HCT116 (cell line): ENCODE measurements at regions not wholly inside any gene's neighbourhood (a gene's known extent, or its start where the extent isn't known, plus 50 kb on each side); places are given as distances from the start of the nearest gene placed in this dataset.

ENCODE experiments used
- ATAC-seq: fragments of 200-7000 bp; cut with Tn5 transposase; 2 replicates; pipeline ENCODE4 v1.9.1; 2020; ENCODE audit warnings: mild to moderate bottlenecking, moderate library complexity
- BruUV-seq: library from RNA; stranded (reverse); fragments of 400-500 nt; replicated peaks from 2 replicates; lab custom pipeline; 2021; lab: Mats Ljungman, UMichigan
- CTCF ChIA-PET: fragments of 300-600 bp; sonication (Branson Sonifier 250); formaldehyde crosslinking; loops from one replicate; lab custom pipeline; 2021; ENCODE audit warnings: antibody characterized with exemption; lab: Charles Lee
- POLR2A ChIA-PET: fragments of 300-600, 350-600 bp; sonication (Branson Sonifier 250); formaldehyde crosslinking; loops from one replicate; lab custom pipeline; 2021; ENCODE audit warnings: antibody characterized with exemption; lab: Charles Lee
- RAD21 ChIA-PET, 2 experiments: fragments of 300-600 bp; sonication (Branson Sonifier 250); formaldehyde crosslinking; loops; one replicate each; lab custom pipeline; 2023; ENCODE audit warnings: low total read pairs in 2 of 2; ENCODE audit not compliant: uncharacterized antibody in 2 of 2, unreplicated experiment in 2 of 2, low non-redundant PET in 1 of 2; lab: Charles Lee
- DNase-seq: peaks from one replicate; pipeline ENCODE4 v3.0.0-alpha.2; 2010; ENCODE audit warnings: low read depth, low spot score
- H2AFZ ChIP-seq: fragments of 200-600 bp; shearing (Covaris generic), sonication (generic); 2 replicates; pipeline ENCODE4 v1.6.1; 2017; ENCODE audit warnings: low read depth, mixed run types, mixed read lengths, antibody characterized with exemption, low read length; ENCODE audit not compliant: poor library complexity, severe bottlenecking
- H3K27ac ChIP-seq: 2 replicates; pipeline ENCODE4 v1.5.1; 2012; ENCODE audit warnings: low read depth, low read length
- H3K27me3 ChIP-seq: fragments of 200-600 bp; sonication (generic); 2 replicates; pipeline ENCODE4 v1.6.1; 2016; ENCODE audit warnings: mixed run types, low read length, mixed read lengths; ENCODE audit not compliant: insufficient read depth
- H3K36me3 ChIP-seq, 2 experiments: fragments of 200-500 bp in 1 of 2; fragments of 200-600 bp in 1 of 2; sonication (Bioruptor generic) in 1 of 2; sonication (generic) in 1 of 2; 2 replicates each; pipeline versions ENCODE4 v1.5.1 to v1.6.1; 2014 to 2016; ENCODE audit warnings: low read length in 2 of 2, inconsistent platforms in 1 of 2, mixed read lengths in 1 of 2, mixed run types in 1 of 2; ENCODE audit not compliant: insufficient read depth in 2 of 2, control insufficient read depth in 1 of 2
- H3K4me1 ChIP-seq, 2 experiments: fragments of 200-600 bp in 1 of 2; sonication (generic) in 1 of 2; 2 replicates each; pipeline versions ENCODE4 v1.5.1 to v1.6.1; 2012 to 2017; ENCODE audit warnings: low read length in 2 of 2, inconsistent platforms in 1 of 2, mild to moderate bottlenecking in 1 of 2, mixed read lengths in 1 of 2, mixed run types in 1 of 2, moderate library complexity in 1 of 2; ENCODE audit not compliant: insufficient read depth in 2 of 2, control insufficient read depth in 1 of 2
- H3K4me2 ChIP-seq: fragments of 200-600 bp; sonication (generic); 2 replicates; pipeline ENCODE4 v1.6.1; 2017; ENCODE audit warnings: mixed run types, low read length, mixed read lengths
- H3K4me3 ChIP-seq, 2 experiments: fragments of 200-600 bp in 1 of 2; sonication (generic) in 1 of 2; replicated peaks in 1 of 2; 2 replicates each; pipeline ENCODE4 v1.5.1; 2011 to 2016; ENCODE audit warnings: low read length in 2 of 2, control low read depth in 1 of 2, low read depth in 1 of 2, mild to moderate bottlenecking in 1 of 2, mixed read lengths in 1 of 2, mixed run types in 1 of 2
- H3K79me2 ChIP-seq: fragments of 200-600 bp; sonication (generic); 2 replicates; pipeline ENCODE4 v1.6.1; 2017; ENCODE audit warnings: mild to moderate bottlenecking, mixed run types, low read length, moderate library complexity, mixed read lengths; ENCODE audit not compliant: insufficient read depth
- H3K9ac ChIP-seq: fragments of 200-600 bp; sonication (generic); 2 replicates; pipeline ENCODE4 v1.6.1; 2016; ENCODE audit warnings: low read length, mixed read lengths
- H3K9me2 ChIP-seq: fragments of 200-600 bp; sonication (generic), shearing (Covaris generic); 2 replicates; pipeline ENCODE4 v1.6.1; 2017; ENCODE audit warnings: mixed run types, mild to moderate bottlenecking, moderate library complexity; ENCODE audit not compliant: insufficient read depth
- H3K9me3 ChIP-seq, 2 experiments: fragments of 200-500 bp in 1 of 2; fragments of 200-600 bp in 1 of 2; sonication (Bioruptor generic) in 1 of 2; sonication (generic) in 1 of 2; 2 replicates each; pipeline ENCODE4 v1.6.1; 2014 to 2017; ENCODE audit warnings: low read length in 2 of 2, mixed read lengths in 2 of 2, inconsistent platforms in 1 of 2, low read depth in 1 of 2, mild to moderate bottlenecking in 1 of 2, mixed run types in 1 of 2, moderate library complexity in 1 of 2; ENCODE audit not compliant: control insufficient read depth in 1 of 2, insufficient read depth in 1 of 2
- H4K20me1 ChIP-seq: fragments of 200-600 bp; sonication (generic), shearing (Covaris generic); 2 replicates; pipeline ENCODE4 v1.6.1; 2017; ENCODE audit warnings: mixed run types, mild to moderate bottlenecking, moderate library complexity; ENCODE audit not compliant: insufficient read depth
- CEBPB ChIP-seq: IDR thresholded peaks from 2 replicates; pipeline ENCODE4 v1.6.1; 2012; ENCODE audit warnings: low read depth
- CTCF ChIP-seq, 3 experiments: fragments of 200-600 bp in 1 of 3; sonication (generic) in 1 of 3; IDR thresholded peaks in 2 of 3; conservative IDR thresholded peaks in 1 of 3; 2 replicates each; pipeline ENCODE4 v1.5.1; 2012 to 2017; ENCODE audit warnings: low read depth in 2 of 3, low read length in 2 of 3, antibody characterized with exemption in 1 of 3, borderline replicate concordance in 1 of 3, control low read depth in 1 of 3, mild to moderate bottlenecking in 1 of 3, mixed read lengths in 1 of 3, mixed run types in 1 of 3, moderate library complexity in 1 of 3; ENCODE audit not compliant: insufficient read depth in 1 of 3
- ELF1 ChIP-seq: IDR thresholded peaks from 2 replicates; pipeline ENCODE4 v1.6.1; 2012; ENCODE audit warnings: low read depth, borderline replicate concordance
- RAD21 ChIP-seq: IDR thresholded peaks from 2 replicates; pipeline ENCODE4 v1.6.1; 2012; ENCODE audit warnings: low read depth, mild to moderate bottlenecking
- SRF ChIP-seq: IDR thresholded peaks from 2 replicates; pipeline ENCODE4 v1.6.1; 2012; ENCODE audit warnings: low read depth
- YY1 ChIP-seq: IDR thresholded peaks from 2 replicates; pipeline ENCODE4 v1.6.1; 2011; ENCODE audit warnings: low read length, low read depth, moderate library complexity, mild to moderate bottlenecking; ENCODE audit not compliant: insufficient replicate concordance; ENCODE audit errors: extremely low read depth
- ZBTB33 ChIP-seq: IDR thresholded peaks from 2 replicates; pipeline ENCODE4 v1.6.1; 2011; ENCODE audit warnings: mild to moderate bottlenecking, low read length, moderate library complexity; ENCODE audit not compliant: insufficient replicate concordance; ENCODE audit errors: extremely low read depth
- intact Hi-C: fragments of 100-400 bp; cut with micrococcal nuclease; formaldehyde crosslinking; loops from 2 replicates; pipeline ENCODE4 v1.10.0; 2022

- POLR2A ChIA-PET: no interaction called here
Measured at GRCh38 chr7:79789584-79790345, 336.3 kb upstream of the MAGI2 start.

More at GRCh38 chr7:79789584-79790345, 336.3 kb upstream of the MAGI2 start:
- no peak overlapping the region for H3K4me3 ChIP-seq
- TF ChIP-seq ZBTB33: no peak
- TF ChIP-seq YY1: no peak
- no peak for TF ChIP-seq CEBPB
- TF ChIP-seq CTCF (IDR thresholded peaks at IDR 0.05 in 2 of 3, conservative IDR thresholded peaks at IDR 0.05 in 1 of 3; ENCODE audit: borderline replicate concordance in 1 of 3, insufficient read depth in 1 of 3, low read depth in 2 of 3, low read length in 2 of 3): no peak
- no peak for TF ChIP-seq ELF1
- TF ChIP-seq RAD21: no peak
- TF ChIP-seq SRF: no peak
- TF ChIP-seq, all 23 proteins: peak for 0
- Histone ChIP-seq H3K36me3 (no peaks in the 10 kb centered on the region), H3K27ac (no peak overlapping the region), H3K4me2 (no peak overlapping the region), H3K79me2 (no peaks in the 10 kb centered on the region), H4K20me1 (no peaks in the 10 kb centered on the region), H3K9ac (no peak overlapping the region), H3K4me1 (no peaks in the 10 kb centered on the region), H3K9me3 (no peaks in the 10 kb centered on the region), H3K9me2 (no peaks in the 10 kb centered on the region), H3K27me3 (no peaks in the 10 kb centered on the region), H2AFZ (no peak overlapping the region)
- no TSS peak for BruUV-seq
- intact Hi-C loops: no loop called here
- ChIA-PET RAD21 (no interaction called here), CTCF (no interaction called here)
- DNase-seq (no peak), ATAC-seq (no peak)
